GM12878 (cell line): ENCODE measurements at regions not wholly inside any gene's neighbourhood (a gene's known extent, or its start where the extent isn't known, plus 50 kb on each side); places are given as distances from the start of the nearest gene placed in this dataset.

Experiments used
- BHLHE40 ChIP-seq, 2 experiments: fragments of 450-650 bp in 1 of 2; IDR thresholded peaks; 2 replicates each; pipeline ENCODE4 v1.6.1; 2011 to 2017; ENCODE audit warnings: low read depth in 2 of 2, borderline replicate concordance in 1 of 2, improper control_type of control experiment in 1 of 2, low read length in 1 of 2, mild to moderate bottlenecking in 1 of 2
- BMI1 ChIP-seq: fragments of 450-650 bp; IDR thresholded peaks from 2 replicates; pipeline ENCODE4 v1.6.1; 2016; ENCODE audit warnings: mild to moderate bottlenecking, moderate library complexity, borderline replicate concordance
- BRCA1 ChIP-seq: IDR thresholded peaks from 2 replicates; pipeline ENCODE4 v1.6.1; 2011; ENCODE audit warnings: low read depth, low read length, improper control_type of control experiment
- EP300 ChIP-seq, 2 experiments: fragments of 150-350 bp in 1 of 2; IDR thresholded peaks; 2 replicates each; pipeline ENCODE4 v1.6.1; 2011 to 2012; ENCODE audit warnings: low read depth in 2 of 2, low read length in 2 of 2, borderline replicate concordance in 1 of 2, improper control_type of control experiment in 1 of 2, inconsistent platforms in 1 of 2; ENCODE audit not compliant: control insufficient read depth in 1 of 2
- HCFC1 ChIP-seq: fragments of 150-350 bp; IDR thresholded peaks from 2 replicates; pipeline ENCODE4 v1.6.1; 2014; ENCODE audit warnings: low read length
- NR2C1 ChIP-seq: fragments of 450-650 bp; IDR thresholded peaks from 2 replicates; pipeline ENCODE4 v1.6.1; 2017; ENCODE audit warnings: antibody characterized with exemption, mild to moderate bottlenecking, moderate library complexity
- POLR2A ChIP-seq: IDR thresholded peaks from 2 replicates; pipeline ENCODE4 v1.6.1; 2011; ENCODE audit warnings: low read depth, mild to moderate bottlenecking, low read length
- TF ChIP-seq, protein P1 (sequence below), 3 experiments: IDR thresholded peaks in 2 of 3; conservative IDR thresholded peaks in 1 of 3; 2 replicates each; pipeline ENCODE4 v1.5.1; 2011; ENCODE audit warnings: low read depth in 3 of 3, low read length in 3 of 3, mild to moderate bottlenecking in 3 of 3, control low read depth in 2 of 3, moderate library complexity in 2 of 3, inconsistent platforms in 1 of 3, mixed read lengths in 1 of 3; ENCODE audit not compliant: control insufficient read depth in 2 of 3, insufficient read depth in 1 of 3; ENCODE audit errors: extremely low read depth in 1 of 3
- TF ChIP-seq, protein P2 (sequence below): IDR thresholded peaks from 2 replicates; pipeline ENCODE4 v1.6.1; 2011; ENCODE audit warnings: low read depth, mild to moderate bottlenecking, low read length, moderate library complexity, borderline replicate concordance; ENCODE audit errors: extremely low read depth
- TF ChIP-seq, protein P3 (sequence below): fragments of 450-650 bp; formaldehyde crosslinking; IDR thresholded peaks from 2 replicates; pipeline ENCODE4 v1.5.0; 2022; ENCODE audit warnings: mild to moderate bottlenecking, missing genetic modification characterization

DNA sequence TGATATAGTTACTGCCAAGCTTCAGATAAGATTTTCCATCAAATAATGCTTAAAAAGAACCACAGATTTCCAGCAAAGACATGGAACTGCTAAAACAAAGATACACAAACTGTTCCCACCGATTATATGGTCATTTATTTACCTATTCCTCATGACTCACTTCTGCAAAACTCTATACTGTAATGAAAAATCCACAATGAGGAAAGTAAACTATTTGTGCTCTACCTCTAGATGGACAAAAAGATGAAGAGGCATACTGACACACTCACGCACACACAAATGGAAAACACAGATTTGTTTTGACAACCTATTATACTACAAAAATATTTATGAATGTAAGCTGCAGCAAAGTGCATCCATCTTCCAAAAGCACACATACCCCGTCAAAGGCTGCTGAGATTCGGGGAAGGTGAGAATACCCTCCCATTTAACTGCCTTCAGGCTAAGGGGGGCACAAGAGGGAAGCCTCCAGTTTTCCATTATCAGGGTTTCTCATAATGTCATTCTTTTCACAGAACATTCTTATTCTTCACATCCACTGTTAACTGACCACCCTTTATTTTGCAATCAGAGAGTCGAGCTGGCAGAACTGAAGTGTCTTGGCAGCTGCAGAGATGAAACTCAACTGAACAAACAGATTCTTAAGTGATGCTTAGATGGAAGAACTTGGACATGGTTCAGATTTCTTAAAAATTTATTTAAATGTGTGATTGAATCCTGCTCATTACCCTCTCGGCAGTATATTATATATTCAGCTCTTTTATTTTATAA, 115.9 kb upstream of the TANK start:
- TF ChIP-seq, protein P1, sequence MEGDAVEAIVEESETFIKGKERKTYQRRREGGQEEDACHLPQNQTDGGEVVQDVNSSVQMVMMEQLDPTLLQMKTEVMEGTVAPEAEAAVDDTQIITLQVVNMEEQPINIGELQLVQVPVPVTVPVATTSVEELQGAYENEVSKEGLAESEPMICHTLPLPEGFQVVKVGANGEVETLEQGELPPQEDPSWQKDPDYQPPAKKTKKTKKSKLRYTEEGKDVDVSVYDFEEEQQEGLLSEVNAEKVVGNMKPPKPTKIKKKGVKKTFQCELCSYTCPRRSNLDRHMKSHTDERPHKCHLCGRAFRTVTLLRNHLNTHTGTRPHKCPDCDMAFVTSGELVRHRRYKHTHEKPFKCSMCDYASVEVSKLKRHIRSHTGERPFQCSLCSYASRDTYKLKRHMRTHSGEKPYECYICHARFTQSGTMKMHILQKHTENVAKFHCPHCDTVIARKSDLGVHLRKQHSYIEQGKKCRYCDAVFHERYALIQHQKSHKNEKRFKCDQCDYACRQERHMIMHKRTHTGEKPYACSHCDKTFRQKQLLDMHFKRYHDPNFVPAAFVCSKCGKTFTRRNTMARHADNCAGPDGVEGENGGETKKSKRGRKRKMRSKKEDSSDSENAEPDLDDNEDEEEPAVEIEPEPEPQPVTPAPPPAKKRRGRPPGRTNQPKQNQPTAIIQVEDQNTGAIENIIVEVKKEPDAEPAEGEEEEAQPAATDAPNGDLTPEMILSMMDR (IDR thresholded peaks at IDR 0.05 in 2 of 3, conservative IDR thresholded peaks at IDR 0.05 in 1 of 3; ENCODE audit: control insufficient read depth in 2 of 3, extremely low read depth in 1 of 3, insufficient read depth in 1 of 3, low read depth in 3 of 3, low read length in 3 of 3) = no peak
- TF ChIP-seq BMI1 = no peak
- TF ChIP-seq, protein P2, sequence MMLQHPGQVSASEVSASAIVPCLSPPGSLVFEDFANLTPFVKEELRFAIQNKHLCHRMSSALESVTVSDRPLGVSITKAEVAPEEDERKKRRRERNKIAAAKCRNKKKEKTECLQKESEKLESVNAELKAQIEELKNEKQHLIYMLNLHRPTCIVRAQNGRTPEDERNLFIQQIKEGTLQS = no peak
- TF ChIP-seq BRCA1 = no peak
- no peak for TF ChIP-seq POLR2A
- TF ChIP-seq NR2C1 = no peak
- TF ChIP-seq BHLHE40 (IDR thresholded peaks at IDR 0.05; ENCODE audit: borderline replicate concordance in 1 of 2, low read depth in 2 of 2, low read length in 1 of 2) = no peak
- no peak for TF ChIP-seq EP300 (IDR thresholded peaks at IDR 0.05; ENCODE audit: borderline replicate concordance in 1 of 2, control insufficient read depth in 1 of 2, low read depth in 2 of 2, low read length in 2 of 2)
- TF ChIP-seq, protein P3, sequence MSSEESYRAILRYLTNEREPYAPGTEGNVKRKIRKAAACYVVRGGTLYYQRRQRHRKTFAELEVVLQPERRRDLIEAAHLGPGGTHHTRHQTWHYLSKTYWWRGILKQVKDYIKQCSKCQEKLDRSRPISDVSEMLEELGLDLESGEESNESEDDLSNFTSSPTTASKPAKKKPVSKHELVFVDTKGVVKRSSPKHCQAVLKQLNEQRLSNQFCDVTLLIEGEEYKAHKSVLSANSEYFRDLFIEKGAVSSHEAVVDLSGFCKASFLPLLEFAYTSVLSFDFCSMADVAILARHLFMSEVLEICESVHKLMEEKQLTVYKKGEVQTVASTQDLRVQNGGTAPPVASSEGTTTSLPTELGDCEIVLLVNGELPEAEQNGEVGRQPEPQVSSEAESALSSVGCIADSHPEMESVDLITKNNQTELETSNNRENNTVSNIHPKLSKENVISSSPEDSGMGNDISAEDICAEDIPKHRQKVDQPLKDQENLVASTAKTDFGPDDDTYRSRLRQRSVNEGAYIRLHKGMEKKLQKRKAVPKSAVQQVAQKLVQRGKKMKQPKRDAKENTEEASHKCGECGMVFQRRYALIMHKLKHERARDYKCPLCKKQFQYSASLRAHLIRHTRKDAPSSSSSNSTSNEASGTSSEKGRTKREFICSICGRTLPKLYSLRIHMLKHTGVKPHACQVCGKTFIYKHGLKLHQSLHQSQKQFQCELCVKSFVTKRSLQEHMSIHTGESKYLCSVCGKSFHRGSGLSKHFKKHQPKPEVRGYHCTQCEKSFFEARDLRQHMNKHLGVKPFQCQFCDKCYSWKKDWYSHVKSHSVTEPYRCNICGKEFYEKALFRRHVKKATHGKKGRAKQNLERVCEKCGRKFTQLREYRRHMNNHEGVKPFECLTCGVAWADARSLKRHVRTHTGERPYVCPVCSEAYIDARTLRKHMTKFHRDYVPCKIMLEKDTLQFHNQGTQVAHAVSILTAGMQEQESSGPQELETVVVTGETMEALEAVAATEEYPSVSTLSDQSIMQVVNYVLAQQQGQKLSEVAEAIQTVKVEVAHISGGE (CRISPR knock-in tag) = no peak
- TF ChIP-seq HCFC1 = no peak
